K562 (cell line): ENCODE measurements at regions not wholly inside any gene's neighbourhood (a gene's known extent, or its start where the extent isn't known, plus 50 kb on each side); places are given as distances from the start of the nearest gene placed in this dataset.

ENCODE experiments used
- ATAC-seq: fragments of 200-7000 bp; cut with Tn5 transposase; 3 replicates; pipeline ENCODE4 v1.9.1; 2020; ENCODE audit warnings: moderate library complexity
- BruUV-seq: library from RNA; stranded (reverse); fragments of 400-500 nt; replicated peaks from 2 replicates; lab custom pipeline; 2021; lab: Mats Ljungman, UMichigan
- CTCF ChIA-PET: fragments of 300-600 bp; formaldehyde crosslinking; extraction: SDS; loops from one replicate; lab custom pipeline; 2021; ENCODE audit warnings: low intra/inter-chr PET ratio; lab: Yijun Ruan, JAX
- POLR2A ChIA-PET: fragments of 300-600, 350-650 bp; sonication (Branson Sonifier 250); formaldehyde crosslinking; extraction: SDS; loops from one replicate; lab custom pipeline; 2021; ENCODE audit warnings: antibody characterized with exemption, inconsistent platforms; lab: Yijun Ruan, JAX
- DNase-seq, 4 experiments: peaks; one replicate each; pipeline versions ENCODE4 v3.0.0 to v3.0.0-alpha.2; 2011 to 2018; ENCODE audit warnings: low spot score in 3 of 4, mixed read lengths in 3 of 4; ENCODE audit errors: extremely low read depth in 1 of 4
- FAIRE-seq: peaks from 2 replicates; lab custom pipeline; 2011; peaks lifted over from hg19 to GRCh38; lab: Jason Lieb, UNC
- H2AFZ ChIP-seq: 2 replicates; pipeline ENCODE4 v1.6.0; 2011; ENCODE audit warnings: low read depth, low read length, control low read depth, inconsistent platforms
- H3K27ac ChIP-seq: fragments of 200-600 bp; 3 replicates; pipeline ENCODE4 v1.8.0; 2011; ENCODE audit warnings: low read depth, mild to moderate bottlenecking, control low read depth, inconsistent platforms, low read length, moderate library complexity, mixed read lengths; ENCODE audit errors: extremely low read depth
- H3K27me3 ChIP-seq, 2 experiments: fragments of 300-600 bp in 1 of 2; 2 replicates in 1 of 2; 3 replicates in 1 of 2; pipeline versions ENCODE4 v1.6.0 to v1.8.0; 2011; ENCODE audit warnings: inconsistent platforms in 2 of 2, low read length in 2 of 2, mild to moderate bottlenecking in 1 of 2, mixed read lengths in 1 of 2, moderate library complexity in 1 of 2; ENCODE audit not compliant: control insufficient read depth in 2 of 2, insufficient read depth in 2 of 2
- H3K36me3 ChIP-seq: fragments of 300-600 bp; 3 replicates; pipeline ENCODE4 v1.8.0; 2011; ENCODE audit warnings: mild to moderate bottlenecking, low read length, inconsistent platforms; ENCODE audit not compliant: control insufficient read depth, insufficient read depth
- H3K4me1 ChIP-seq, 2 experiments: fragments of 200-600 bp in 1 of 2; replicated peaks in 1 of 2; 2 replicates in 1 of 2; 3 replicates in 1 of 2; pipeline versions ENCODE4 v1.5.1 to v1.8.0; 2011; ENCODE audit warnings: inconsistent platforms in 2 of 2, low read length in 2 of 2, mild to moderate bottlenecking in 1 of 2, mixed read lengths in 1 of 2, moderate library complexity in 1 of 2; ENCODE audit not compliant: control insufficient read depth in 2 of 2, insufficient read depth in 2 of 2
- H3K4me2 ChIP-seq: 2 replicates; pipeline ENCODE4 v1.6.1; 2011; ENCODE audit warnings: low read length, control low read depth, inconsistent platforms, mixed read lengths; ENCODE audit not compliant: insufficient read depth
- H3K4me3 ChIP-seq: fragments of 200-600 bp; sonication (generic), shearing (Covaris generic); 2 replicates; pipeline ENCODE4 v1.5.1; 2016; ENCODE audit warnings: control low read depth, inconsistent platforms
- H3K79me2 ChIP-seq: fragments of 200-600 bp; 3 replicates; pipeline ENCODE4 v1.8.0; 2011; ENCODE audit warnings: low read length, inconsistent platforms; ENCODE audit not compliant: control insufficient read depth, insufficient read depth
- H3K9ac ChIP-seq, 2 experiments: 2 replicates each; pipeline versions ENCODE4 v1.6.0 to v1.6.1; 2011; ENCODE audit warnings: low read depth in 2 of 2, low read length in 2 of 2, control low read depth in 1 of 2, inconsistent platforms in 1 of 2, mild to moderate bottlenecking in 1 of 2, mixed read lengths in 1 of 2; ENCODE audit not compliant: insufficient read depth in 1 of 2
- H3K9me1 ChIP-seq: one replicate; pipeline ENCODE4 v1.6.0; 2011; ENCODE audit warnings: inconsistent platforms, mild to moderate bottlenecking, low read length, moderate library complexity; ENCODE audit not compliant: control insufficient read depth, insufficient read depth
- H3K9me3 ChIP-seq: replicated peaks from 2 replicates; pipeline ENCODE4 v1.5.1; 2011; ENCODE audit warnings: low read depth, low read length, inconsistent platforms; ENCODE audit not compliant: control insufficient read depth, insufficient read depth
- H4K20me1 ChIP-seq: replicated peaks from 2 replicates; pipeline ENCODE4 v1.6.1; 2011; ENCODE audit warnings: low read length, inconsistent platforms, mixed read lengths; ENCODE audit not compliant: control insufficient read depth, insufficient read depth
- CTBP1 ChIP-seq: fragments of 450-650 bp; IDR thresholded peaks from 2 replicates; pipeline ENCODE4 v1.6.1; 2016; ENCODE audit warnings: borderline replicate concordance
- FIP1L1 ChIP-seq: fragments of 200-400 bp; formaldehyde crosslinking; IDR thresholded peaks from 2 replicates; pipeline ENCODE4 v1.6.1; 2018; ENCODE audit warnings: mild to moderate bottlenecking, low read depth, low read length; ENCODE audit not compliant: poor library complexity, severe bottlenecking
- GATAD2B ChIP-seq: fragments of 450-650 bp; IDR thresholded peaks from 2 replicates; pipeline ENCODE4 v1.6.1; 2017; ENCODE audit warnings: mild to moderate bottlenecking, borderline replicate concordance
- POLR2A ChIP-seq: fragments of 450-650 bp; conservative IDR thresholded peaks from 2 replicates; pipeline ENCODE4 v1.6.1; 2016
- SNIP1 ChIP-seq: fragments of 450-650 bp; IDR thresholded peaks from 2 replicates; pipeline ENCODE4 v1.7.1; 2017; ENCODE audit warnings: low read depth, mild to moderate bottlenecking
- WGBS: fragments of 100-300 bp; shearing (Covaris generic); methylation state at CpG from one replicate; pipeline ENCODE4 v1.1.6; 2016; ENCODE audit warnings: low coverage, mixed read lengths; ENCODE audit not compliant: insufficient coverage; ENCODE audit errors: missing lambda C conversion rate; 5-methylcytosine and 5-hydroxymethylcytosine counted together
- in situ Hi-C: fragments of 300-500 bp; cut with MboI; formaldehyde crosslinking; loops from 4 replicates; pipeline ENCODE4 v1.15.0; 2018; ENCODE audit warnings: inconsistent platforms, mixed read lengths
- intact Hi-C: fragments of 100-400 bp; cut with micrococcal nuclease; formaldehyde crosslinking; loops from 2 replicates; pipeline ENCODE4 v1.14.2; 2022
- TF ChIP-seq, protein P1 (sequence below): IDR thresholded peaks from 2 replicates; pipeline ENCODE4 v1.6.1; 2014; ENCODE audit warnings: antibody characterized with exemption

DNA sequence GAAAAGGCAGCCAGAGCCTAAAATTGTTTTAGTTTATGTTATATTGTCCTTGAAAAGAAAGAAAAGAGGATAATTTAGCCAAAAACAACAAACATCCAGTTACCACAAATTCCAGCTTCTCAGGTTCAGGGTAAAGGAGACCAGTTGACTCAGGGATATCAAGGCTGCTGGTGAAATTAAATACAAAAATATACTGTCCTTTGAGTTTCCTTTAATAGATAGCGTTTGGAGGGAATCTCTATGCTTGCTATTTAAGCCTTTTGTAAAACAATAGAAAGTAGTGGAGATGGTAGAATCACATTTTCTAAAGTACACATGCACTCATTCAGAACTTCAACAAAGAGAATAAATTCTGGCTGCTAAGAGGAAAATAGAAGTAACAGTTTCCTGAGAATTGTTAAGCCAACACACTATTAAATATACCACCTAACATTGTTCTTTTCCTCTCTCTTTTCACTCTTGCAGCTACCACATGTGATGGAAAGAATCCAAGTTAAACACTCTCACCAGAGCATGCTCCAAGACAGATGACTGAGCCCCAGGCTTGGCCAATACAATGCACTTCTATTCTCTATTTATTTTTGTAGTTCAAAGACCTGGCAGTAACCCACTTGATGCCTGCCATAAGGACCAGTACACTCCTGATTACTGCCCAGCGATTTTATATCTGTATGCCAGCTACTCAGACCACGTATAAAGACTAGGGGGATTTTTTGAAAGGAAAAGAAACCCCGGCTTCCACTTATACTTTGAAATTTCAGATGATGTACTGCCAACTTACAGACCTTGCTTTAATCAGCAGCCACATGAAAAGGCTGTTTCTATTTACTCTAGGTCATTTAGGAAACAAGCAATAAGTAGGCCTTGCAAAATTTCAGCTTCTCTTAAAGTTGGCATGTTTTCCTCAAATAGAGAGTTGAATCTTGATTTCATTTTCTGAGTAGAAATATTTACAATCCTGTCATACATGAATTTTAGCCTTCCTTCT, 756.9 kb downstream of the FAT4 start:
- ATAC-seq: no peak
- Histone ChIP-seq H3K4me2 (no peak overlapping the region), H3K27ac (no peak overlapping the region), H3K27me3 (no peaks in the 10 kb centered on the region), H3K9me3 (no peaks in the 10 kb centered on the region), H3K4me1 (no peaks in the 10 kb centered on the region)
- WGBS: 0% methylated on average over 4 of the region's 4 CpGs
- no peak for FAIRE-seq
- ChIA-PET CTCF (no interaction called here), POLR2A (no interaction called here)
- no peak for DNase-seq
- in situ Hi-C loops: no loop called here
- TF ChIP-seq GATAD2B (no peak), POLR2A (no peak), SNIP1 (no peak), CTBP1 (no peak), FIP1L1 (no peak)
- TF ChIP-seq, protein P1, sequence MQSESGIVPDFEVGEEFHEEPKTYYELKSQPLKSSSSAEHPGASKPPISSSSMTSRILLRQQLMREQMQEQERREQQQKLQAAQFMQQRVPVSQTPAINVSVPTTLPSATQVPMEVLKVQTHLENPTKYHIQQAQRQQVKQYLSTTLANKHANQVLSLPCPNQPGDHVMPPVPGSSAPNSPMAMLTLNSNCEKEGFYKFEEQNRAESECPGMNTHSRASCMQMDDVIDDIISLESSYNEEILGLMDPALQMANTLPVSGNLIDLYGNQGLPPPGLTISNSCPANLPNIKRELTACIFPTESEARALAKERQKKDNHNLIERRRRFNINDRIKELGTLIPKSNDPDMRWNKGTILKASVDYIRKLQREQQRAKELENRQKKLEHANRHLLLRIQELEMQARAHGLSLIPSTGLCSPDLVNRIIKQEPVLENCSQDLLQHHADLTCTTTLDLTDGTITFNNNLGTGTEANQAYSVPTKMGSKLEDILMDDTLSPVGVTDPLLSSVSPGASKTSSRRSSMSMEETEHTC: no peak
- TF ChIP-seq, all 486 proteins: peak for 0
- Histone ChIP-seq H3K9me1 (no peaks in the 10 kb centered on the region), H3K4me3 (no peak overlapping the region), H3K9ac (no peak overlapping the region), H4K20me1 (no peaks in the 10 kb centered on the region), H3K79me2 (no peaks in the 10 kb centered on the region), H3K36me3 (no peaks in the 10 kb centered on the region), H2AFZ (no peak overlapping the region)
- intact Hi-C loops: no loop called here
- BruUV-seq: no TSS peak
